H4 (cell line): ENCODE measurements at regions not wholly inside any gene's neighbourhood (a gene's known extent, or its start where the extent isn't known, plus 50 kb on each side); places are given as distances from the start of the nearest gene placed in this dataset.
"Not testable (repeated sequence)": the region's sequence is repeated elsewhere in the genome, so short reads cannot be mapped to it uniquely, and the experiment has no call there.

ENCODE experiments used
- DNase-seq: peaks from one replicate; pipeline ENCODE4 v3.0.0-alpha.2; 2015; ENCODE audit warnings: low spot score

DNA sequence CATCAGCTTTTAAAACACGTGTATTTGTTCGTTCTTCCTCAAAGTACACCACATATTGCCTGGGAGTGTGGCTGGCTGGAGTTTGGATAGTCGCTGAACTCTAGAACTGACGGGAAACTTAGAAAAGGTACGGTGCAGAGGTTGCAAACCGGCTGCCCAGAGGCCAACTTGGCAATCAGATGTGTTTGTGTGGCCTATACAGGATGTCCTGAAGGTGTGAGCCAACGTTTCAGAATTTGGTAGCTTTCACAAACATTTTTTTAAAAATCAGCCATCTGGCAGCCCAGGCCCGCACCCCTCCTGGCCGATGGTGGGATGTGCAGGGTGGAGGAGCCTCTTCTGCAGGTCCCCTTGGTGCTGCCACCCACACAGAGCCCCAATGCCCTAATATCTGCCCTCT is 73.6 kb upstream of the SLC25A33 start:
- DNase-seq = no peak

DNA sequence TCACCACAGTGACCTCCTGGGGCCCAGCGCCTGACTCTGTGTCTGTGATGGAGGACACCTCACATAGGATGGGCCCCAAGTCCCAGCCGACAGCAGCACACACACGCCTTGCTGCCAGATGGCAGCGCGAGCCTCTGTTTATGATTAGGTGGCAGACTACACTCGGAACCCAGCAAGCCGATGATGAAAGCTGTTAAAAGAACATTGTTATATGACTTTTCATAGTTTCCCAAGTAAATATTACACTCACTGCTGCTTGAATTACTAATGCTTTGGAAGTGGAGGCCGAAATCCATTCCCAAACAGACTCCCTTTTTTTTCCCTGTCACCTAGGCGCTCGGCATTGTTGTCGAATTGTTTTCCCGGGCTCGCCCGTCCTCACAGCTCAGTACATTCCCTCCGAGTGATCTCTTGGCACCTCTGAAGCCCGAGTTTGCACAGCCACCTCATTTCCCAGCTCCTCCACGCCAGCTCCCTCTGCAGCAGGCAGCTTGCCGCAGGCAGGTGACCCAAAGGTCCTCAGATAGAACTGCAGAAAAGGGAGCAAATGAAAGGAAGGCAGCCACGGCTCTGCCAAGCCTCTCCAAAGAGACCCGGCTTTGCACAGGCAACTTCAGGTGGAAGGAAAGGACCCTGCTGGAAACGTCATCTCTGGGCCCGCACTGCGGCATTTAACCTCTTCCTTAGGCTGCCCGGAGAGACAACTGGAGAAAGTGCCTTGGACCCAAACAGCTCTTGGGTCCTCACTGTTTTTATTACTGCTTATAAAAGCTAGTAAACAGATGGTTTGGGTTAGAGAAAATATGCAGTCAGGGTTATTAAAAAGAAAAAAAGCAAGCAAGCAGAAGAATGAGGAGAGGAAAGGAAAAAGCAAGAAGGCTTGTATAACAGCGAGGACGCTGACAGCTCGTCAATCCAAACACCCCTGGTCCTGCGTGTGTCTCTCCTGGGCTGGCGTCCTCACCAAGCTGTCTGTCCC is 72.2 kb upstream of the SLC25A33 start:
- DNase-seq = no peak

DNA sequence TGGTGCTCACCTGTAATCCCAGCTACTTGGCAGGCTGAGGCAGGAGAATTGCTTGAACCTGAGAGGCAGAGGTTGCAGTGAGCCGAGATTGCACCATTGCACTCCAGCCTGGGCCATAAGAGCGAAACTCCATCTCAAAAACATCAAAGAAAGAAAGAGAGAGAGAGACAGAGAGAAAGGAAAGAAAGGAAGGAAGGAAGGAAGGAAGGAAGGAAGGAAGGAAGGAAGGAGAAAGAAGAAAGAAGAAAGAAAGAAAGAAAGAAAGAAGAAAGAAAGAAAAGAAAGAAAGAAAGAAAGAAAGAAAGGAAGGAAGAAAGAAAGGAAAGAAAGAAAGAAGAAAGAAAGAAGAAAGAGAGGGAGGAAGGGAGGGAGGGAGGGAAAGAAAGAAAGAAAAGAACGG is 69.4 kb upstream of the SLC25A33 start:
- DNase-seq = not testable (repeated sequence)

DNA sequence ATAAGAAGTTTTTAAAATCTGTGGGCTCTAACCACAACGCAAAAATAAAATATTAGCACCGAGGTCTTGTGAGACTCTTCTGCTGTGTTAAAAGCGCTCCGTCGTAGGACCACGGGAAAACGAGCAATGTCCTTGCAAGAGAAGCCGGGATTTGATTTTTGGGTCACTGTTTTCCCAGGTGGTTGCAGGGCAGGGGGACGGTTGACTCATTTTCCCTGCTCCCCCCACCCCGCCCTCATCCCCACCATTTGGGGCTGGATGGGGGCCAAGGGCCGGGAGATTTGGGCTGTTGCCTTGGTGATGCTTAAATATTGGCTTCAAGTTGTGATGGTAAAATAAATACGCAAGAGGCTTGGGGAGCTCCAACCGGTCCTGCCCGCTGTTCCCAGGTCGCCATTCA is 67.6 kb upstream of the SLC25A33 start:
- no peak for DNase-seq

DNA sequence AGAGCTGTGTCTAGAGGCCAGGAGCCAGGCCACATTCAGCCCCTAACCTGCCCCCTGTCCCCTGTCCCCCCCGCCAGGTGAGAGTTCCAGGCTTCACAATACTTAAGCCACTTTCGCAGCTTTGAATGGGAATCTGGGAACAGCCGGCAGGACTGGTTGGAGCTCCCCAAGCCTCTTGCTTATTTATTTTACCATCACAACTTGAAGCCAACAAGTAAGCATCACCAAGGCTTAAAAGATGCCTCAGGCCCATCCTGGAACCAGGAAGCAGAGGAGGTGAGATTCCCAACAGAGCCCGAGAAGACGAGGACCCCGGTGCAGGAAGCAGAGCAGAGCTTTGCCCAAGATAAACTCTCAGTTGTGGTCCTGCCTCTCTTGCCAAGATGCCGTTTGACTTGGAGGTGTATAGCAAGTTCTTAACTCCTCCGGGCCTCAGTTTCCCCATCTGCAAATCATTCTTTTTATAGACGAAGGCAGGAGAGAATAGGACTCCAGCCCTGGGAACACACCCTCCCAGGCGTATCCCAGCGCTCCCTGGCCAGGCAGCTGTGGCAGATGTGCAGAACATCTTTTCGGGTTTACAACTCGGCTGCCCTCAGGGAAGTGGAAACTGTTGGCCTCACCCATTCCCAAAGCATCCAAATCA is 66.8 kb upstream of the SLC25A33 start:
- DNase-seq = no peak

DNA sequence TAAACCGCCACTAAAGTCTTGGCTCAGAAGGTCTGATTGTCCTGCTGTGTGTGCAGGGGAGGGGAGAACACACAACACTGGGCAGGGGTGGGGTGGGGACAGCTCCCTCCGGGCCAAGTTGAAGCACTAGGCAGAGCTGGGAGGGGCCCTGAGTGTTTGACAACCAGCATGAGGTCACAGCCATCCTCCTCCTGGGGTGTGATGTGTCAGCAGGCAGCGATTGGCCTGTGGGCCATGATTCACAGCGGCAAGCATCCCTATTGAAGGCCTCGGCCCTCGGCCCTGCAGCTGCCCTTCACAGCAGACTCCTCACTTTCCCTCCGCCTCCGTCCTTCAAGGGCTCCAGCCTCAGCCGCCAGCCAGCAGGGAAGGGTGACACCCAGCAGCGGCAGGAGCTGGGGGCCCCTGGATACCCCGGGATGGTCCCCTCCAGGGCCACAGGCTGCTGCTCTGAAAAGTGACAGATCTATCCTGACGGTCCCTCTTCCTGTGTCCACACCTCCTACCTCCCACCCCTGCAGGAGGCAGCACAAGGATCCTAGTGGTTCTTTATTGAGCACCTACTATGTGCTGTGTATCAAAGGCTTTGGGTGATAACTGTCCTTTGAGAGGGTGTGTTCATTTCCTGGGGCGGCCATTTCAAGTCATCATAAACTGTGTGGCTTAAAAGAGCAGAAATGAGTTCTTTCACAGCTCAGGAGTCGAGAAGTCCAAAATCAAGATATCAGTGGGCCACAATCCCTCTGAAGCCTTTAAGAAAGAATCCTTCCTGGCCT is 66.0 kb upstream of the SLC25A33 start:
- peak; percentile 86 for DNase-seq

DNA sequence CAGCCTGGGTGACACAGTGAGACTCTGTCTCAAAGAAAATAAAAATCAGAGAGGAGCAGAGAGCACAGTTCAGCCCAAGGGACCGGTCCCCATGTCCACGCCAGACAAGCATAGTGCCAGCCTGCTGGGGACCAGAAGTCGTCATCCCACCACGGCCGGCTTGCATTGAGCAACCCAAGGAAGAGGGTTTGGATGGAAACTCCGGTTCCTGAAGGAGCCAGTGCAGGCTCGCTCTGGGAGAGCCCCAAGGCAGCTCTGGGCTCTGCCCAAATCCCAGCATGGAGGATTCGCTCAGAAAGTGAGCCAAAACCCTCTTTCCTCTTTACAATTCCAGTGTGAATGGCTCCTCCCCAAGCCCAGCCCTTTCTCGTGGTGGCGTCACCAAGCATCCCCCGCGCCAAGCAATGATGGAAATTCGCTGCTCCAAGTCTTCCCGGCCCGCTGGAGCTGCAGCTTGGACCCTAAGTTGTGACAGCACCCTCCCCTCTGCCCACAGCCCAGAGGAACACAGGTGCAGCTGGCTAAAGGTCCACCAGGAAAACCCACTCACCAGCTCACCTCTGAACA is 64.1 kb upstream of the SLC25A33 start:
- no peak for DNase-seq

DNA sequence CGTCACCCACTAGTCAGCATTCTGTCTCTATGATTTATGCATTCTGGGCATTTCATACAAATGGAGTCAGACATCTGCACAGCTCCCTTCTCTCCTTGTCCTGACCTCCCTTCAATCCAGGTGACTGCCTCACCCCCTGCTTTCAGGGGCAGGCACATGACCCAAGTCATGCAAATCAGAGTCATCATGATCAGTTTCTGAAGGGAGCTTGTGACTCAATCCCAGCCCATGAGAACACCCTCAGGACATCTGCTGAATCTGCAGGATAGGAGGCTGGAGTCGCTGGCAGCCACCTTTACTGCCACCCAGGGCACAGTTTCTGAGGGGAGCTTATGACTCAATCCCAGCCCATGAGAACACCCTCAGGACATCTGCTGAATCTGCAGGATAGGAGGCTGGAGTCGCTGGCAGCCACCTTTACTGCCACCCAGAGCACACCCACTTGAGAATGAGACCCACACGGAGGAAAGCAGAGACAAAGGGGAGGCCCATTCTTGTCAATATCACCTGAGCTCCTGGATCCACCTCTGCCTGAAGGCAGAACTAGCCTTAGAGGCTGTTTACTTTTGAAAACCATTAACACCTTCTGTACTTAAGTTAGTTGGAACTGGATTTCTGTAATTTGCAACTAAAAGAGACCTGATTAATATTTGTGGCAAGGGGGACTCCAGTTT is 62.3 kb upstream of the SLC25A33 start:
- DNase-seq = peak; percentile 30

DNA sequence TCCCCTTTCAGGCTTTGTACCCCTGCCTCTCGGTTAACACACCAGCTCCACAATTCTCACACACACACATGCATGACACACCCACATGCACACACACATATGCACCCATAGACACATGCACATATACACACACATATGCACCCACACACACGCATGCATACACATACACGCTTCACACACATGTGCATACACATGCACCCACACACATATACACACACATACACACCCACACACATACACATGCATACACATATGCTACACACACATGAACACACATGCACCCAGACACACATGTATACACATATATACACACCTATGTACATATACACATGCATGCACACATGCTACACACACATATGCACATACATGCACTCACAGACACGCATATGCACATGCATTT is 61.7 kb upstream of the SLC25A33 start:
- DNase-seq = no peak

DNA sequence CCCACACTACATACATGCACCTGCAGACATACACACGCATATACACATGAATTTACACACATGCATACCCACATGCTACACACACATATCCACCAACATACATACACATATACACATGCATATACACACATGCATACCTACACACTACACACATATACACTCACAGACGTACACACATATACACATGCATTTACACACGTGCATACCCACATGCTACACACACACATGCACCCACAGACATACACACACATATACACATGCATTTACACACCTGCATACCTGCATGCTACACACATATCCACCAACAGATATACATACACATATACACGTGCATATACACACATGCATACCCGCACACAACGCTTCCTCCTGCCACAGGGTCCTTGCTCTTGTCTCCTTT is 61.2 kb upstream of the SLC25A33 start:
- DNase-seq = no peak

DNA sequence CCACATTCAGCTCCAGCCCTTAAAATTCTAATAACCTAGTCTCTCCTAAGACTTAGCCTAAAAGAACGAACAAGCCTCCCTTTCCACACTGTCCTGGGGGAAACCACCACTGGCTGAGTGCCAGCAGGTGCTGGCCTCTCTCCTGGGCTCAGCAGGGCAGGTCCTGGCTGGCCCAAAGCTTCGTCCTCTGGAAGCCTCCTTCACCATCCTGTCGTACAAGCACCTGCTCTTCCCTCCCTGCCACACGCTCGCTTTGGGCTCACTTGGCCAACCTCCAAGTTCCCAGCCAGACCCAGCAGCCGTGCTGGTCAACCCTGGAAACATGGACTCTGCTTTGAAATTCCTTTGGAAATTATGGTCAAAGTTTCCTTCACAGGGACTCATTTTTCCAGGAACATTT is 58.2 kb upstream of the SLC25A33 start:
- no peak for DNase-seq

DNA sequence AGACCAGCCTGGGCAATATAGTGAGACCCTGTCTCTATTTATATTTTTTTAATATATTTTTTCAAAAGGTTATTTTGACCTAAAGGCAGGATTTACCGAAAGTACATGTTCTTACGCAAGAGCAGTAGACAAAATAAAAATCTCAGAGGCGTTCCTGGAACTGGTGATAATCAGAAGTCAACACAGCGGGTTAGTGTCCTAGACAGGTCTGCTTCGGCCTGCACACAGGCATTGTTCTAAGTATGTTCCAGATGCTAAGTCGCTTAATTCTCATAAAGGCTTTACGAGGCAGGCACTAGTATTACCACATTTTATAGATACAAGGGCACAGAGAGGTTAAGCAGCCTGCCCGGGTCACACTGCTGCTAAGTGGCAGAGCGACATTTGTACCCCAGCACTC is 56.9 kb upstream of the SLC25A33 start:
- no peak for DNase-seq

DNA sequence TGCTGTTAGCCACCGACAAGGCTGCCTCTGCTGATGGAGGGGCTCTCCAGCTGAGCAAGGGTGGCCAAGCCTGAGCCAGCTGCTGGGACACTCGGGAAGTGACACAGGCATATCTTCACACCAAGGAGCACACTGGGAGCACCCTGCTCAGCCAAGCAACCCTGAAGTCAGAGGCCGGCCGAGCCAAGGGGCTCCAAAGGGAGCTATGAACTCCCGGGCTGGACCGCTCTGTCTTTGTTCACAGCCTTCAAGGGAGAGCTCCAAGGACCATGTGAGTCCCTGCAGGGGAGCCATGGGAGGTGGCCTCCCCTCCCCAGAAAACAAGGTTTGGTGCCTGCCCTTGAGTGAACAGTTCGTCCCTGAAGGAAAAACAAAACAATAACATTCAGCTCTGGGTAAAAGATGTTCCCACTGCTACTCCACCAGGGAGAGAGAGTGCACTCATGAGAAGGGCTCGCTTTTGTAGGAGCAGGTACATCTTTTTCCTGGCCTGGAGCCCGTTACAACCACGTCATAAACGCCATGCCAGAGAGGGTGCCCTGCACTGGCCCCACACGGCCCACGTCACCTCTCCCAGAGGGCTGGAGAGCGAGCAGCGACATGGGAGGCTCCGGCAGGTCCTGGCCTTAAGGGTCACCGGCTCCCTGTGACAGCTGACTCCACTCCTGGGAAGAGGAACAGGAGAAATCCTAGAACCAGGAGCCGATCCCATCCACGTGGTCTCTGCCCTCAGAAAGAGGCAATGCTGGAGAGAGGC is 56.3 kb upstream of the SLC25A33 start:
- no peak for DNase-seq

DNA sequence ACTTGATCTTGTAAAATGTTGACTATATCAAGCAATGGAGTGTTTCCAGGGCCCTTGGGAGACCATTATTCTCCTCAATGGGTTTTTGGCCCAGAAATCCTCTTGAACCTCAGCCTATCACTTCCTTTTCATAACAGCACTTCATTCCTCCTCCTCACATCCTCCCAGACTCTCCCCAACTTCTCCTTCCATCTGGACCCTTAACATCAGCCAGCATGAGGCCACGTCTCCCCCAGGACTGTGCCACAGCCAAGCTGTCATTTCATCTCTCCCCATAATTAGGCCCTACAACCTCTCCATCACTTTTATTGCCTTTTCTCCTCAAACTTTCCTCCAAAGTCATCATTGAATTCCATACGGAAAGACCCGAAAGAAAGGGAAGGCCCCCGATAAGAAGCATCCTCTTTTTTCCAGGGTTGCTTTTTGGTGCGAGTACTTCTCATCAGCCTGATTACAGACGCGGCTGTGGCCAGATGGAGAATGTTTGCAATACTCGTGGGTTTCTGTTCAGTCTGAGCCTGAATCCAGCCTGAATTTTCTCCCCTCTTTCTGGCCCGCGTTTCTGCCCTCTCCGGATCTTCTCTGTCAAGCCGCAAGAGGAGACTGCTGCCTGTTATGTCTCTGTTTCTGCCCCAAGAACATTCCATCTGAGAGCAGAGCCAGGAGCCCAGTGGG is 52.7 kb upstream of the SLC25A33 start:
- no peak for DNase-seq
